Astrocyte (in vitro differentiated cells and primary cell): ENCODE measurements at regions not wholly inside any gene's neighbourhood (a gene's known extent, or its start where the extent isn't known, plus 50 kb on each side); places are given as distances from the start of the nearest gene placed in this dataset.

Source experiments
- DNase-seq: peaks from one replicate; pipeline ENCODE4 v3.0.0-alpha.2; 2010; ENCODE audit warnings: low read depth
- FAIRE-seq: peaks from 2 replicates; lab custom pipeline; 2011; peaks lifted over from hg19 to GRCh38; lab: Jason Lieb, UNC
- H2AFZ ChIP-seq: 2 replicates; pipeline ENCODE4 v1.6.0; 2012; ENCODE audit warnings: low read depth, low read length, inconsistent platforms
- H3K27ac ChIP-seq: 2 replicates; pipeline ENCODE4 v1.5.1; 2011; ENCODE audit warnings: low read depth, low read length, inconsistent platforms
- H3K27me3 ChIP-seq: 2 replicates; pipeline ENCODE4 v1.6.0; 2011; ENCODE audit warnings: low read length, inconsistent platforms; ENCODE audit not compliant: insufficient read depth
- H3K36me3 ChIP-seq: 2 replicates; pipeline ENCODE4 v1.5.1; 2011; ENCODE audit warnings: low read length, inconsistent platforms; ENCODE audit not compliant: insufficient read depth
- H3K4me1 ChIP-seq: 2 replicates; pipeline ENCODE4 v1.5.1; 2011; ENCODE audit warnings: low read length, inconsistent platforms; ENCODE audit not compliant: insufficient read depth
- H3K4me2 ChIP-seq: 2 replicates; pipeline ENCODE4 v1.6.0; 2012; ENCODE audit warnings: low read length, inconsistent platforms
- H3K4me3 ChIP-seq: 2 replicates; pipeline ENCODE4 v1.5.1; 2011; ENCODE audit warnings: low read depth, mild to moderate bottlenecking, low read length, inconsistent platforms; ENCODE audit not compliant: insufficient read depth
- H3K79me2 ChIP-seq: 2 replicates; pipeline ENCODE4 v1.6.0; 2012; ENCODE audit warnings: mild to moderate bottlenecking, low read length, inconsistent platforms; ENCODE audit not compliant: insufficient read depth
- H3K9ac ChIP-seq: 2 replicates; pipeline ENCODE4 v1.6.0; 2012; ENCODE audit warnings: mild to moderate bottlenecking, low read length, inconsistent platforms
- H3K9me3 ChIP-seq: 2 replicates; pipeline ENCODE4 v1.5.1; 2012; ENCODE audit warnings: low read depth, mild to moderate bottlenecking, low read length, inconsistent platforms; ENCODE audit not compliant: insufficient read depth
- H4K20me1 ChIP-seq: 2 replicates; pipeline ENCODE4 v1.6.0; 2012; ENCODE audit warnings: low read length, inconsistent platforms; ENCODE audit not compliant: insufficient read depth
- H3K27ac Mint-ChIP-seq: one replicate; pipeline ENCODE4 v1.8.0; 2021; ENCODE audit warnings: mild to moderate bottlenecking, mixed read lengths; ENCODE audit not compliant: unreplicated experiment
- H3K27me3 Mint-ChIP-seq: one replicate; pipeline ENCODE4 v1.8.0; 2021; ENCODE audit warnings: low read depth, mixed read lengths; ENCODE audit not compliant: unreplicated experiment
- H3K36me3 Mint-ChIP-seq: one replicate; pipeline ENCODE4 v1.8.0; 2021; ENCODE audit warnings: low read depth, mixed read lengths; ENCODE audit not compliant: unreplicated experiment
- H3K4me1 Mint-ChIP-seq: one replicate; pipeline ENCODE4 v1.8.0; 2021; ENCODE audit warnings: low read depth, mixed read lengths; ENCODE audit not compliant: unreplicated experiment
- H3K4me3 Mint-ChIP-seq: one replicate; pipeline ENCODE4 v1.8.0; 2021; ENCODE audit warnings: mild to moderate bottlenecking, moderate library complexity, mixed read lengths; ENCODE audit not compliant: unreplicated experiment
- H3K9me3 Mint-ChIP-seq: one replicate; pipeline ENCODE4 v1.8.0; 2021; ENCODE audit warnings: mild to moderate bottlenecking, mixed read lengths; ENCODE audit not compliant: unreplicated experiment
- EZH2 ChIP-seq: IDR thresholded peaks from 2 replicates; pipeline ENCODE4 v1.6.1; 2012; ENCODE audit warnings: mild to moderate bottlenecking, low read length, inconsistent platforms; ENCODE audit not compliant: insufficient read depth
- TF ChIP-seq, protein P1 (sequence below): IDR thresholded peaks from 2 replicates; pipeline ENCODE4 v1.5.1; 2011; ENCODE audit warnings: low read depth, mild to moderate bottlenecking, inconsistent platforms, low read length, moderate library complexity; ENCODE audit not compliant: insufficient read depth

DNA sequence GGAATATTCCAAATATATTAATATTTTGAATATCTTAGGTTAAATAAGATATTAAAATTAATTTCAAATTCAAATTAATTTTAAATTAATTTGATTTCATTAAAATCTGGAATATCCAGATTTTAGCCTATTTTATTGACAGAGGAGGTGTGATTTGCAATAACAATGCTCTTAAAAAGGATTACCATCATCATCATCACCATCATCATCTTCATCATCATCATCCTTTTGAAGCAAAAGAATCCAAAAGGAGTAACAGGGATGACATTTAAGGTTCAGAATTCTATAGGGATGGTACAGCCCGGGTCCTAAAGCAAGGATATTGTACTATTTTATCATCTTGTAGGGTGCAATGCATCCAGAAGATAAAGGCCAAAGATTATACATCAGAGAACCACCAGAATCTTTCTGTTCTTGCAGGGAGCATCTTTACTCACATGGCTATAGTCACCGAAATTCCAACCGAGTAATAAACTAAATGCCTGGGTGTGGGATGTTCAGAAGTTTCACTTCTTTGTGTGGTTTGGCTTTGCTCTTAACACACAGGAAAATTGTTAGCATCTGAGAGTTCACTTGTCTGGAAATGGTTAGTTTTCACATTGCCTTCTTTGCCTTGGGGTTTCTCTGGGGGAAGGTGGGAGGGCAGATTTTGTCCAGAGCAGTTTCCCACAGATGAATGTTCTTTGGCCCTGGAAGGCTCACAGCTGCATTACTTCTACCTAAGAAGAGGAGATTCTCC is 99.1 kb upstream of the ITGA6 start:
- Histone ChIP-seq H3K4me2 (no peak overlapping the region), H3K4me1 (peaks cover 9% of the 10 kb centered on the region), H2AFZ (no peak overlapping the region), H3K27me3 (no peaks in the 10 kb centered on the region), H3K36me3 (no peaks in the 10 kb centered on the region), H3K27ac (no peak overlapping the region), H3K4me3 (no peak overlapping the region), H3K9me3 (no peaks in the 10 kb centered on the region), H3K9ac (no peak overlapping the region), H4K20me1 (no peaks in the 10 kb centered on the region), H3K79me2 (no peaks in the 10 kb centered on the region)
- peak; percentile 47 for FAIRE-seq
- Mint-ChIP-seq H3K4me1 (peaks cover 12% of the 10 kb centered on the region), H3K9me3 (no peaks in the 10 kb centered on the region), H3K4me3 (no peak overlapping the region), H3K27ac (no peak overlapping the region), H3K27me3 (peaks cover 9% of the 10 kb centered on the region), H3K36me3 (peaks cover 3% of the 10 kb centered on the region)
- peak; percentile 36 for DNase-seq
- no peak for TF ChIP-seq EZH2

DNA sequence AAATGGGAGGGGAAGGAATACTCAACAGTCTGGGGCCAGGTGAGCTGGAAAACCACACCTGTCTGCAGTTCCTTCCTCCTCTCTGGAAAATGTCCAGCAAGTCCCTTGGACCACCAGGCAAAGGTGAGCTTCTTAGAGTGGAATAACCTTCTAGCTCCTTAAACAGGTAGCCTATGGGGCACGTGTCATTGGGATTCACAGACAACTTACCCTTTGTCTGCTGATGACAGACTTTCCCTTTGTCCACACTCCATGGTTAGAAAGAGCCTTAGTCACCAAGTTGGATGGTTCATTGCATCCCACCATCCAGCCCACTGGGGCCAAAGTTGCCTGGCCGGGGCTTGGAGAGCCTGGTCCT is 98.0 kb upstream of the ITGA6 start:
- DNase-seq: no peak

DNA sequence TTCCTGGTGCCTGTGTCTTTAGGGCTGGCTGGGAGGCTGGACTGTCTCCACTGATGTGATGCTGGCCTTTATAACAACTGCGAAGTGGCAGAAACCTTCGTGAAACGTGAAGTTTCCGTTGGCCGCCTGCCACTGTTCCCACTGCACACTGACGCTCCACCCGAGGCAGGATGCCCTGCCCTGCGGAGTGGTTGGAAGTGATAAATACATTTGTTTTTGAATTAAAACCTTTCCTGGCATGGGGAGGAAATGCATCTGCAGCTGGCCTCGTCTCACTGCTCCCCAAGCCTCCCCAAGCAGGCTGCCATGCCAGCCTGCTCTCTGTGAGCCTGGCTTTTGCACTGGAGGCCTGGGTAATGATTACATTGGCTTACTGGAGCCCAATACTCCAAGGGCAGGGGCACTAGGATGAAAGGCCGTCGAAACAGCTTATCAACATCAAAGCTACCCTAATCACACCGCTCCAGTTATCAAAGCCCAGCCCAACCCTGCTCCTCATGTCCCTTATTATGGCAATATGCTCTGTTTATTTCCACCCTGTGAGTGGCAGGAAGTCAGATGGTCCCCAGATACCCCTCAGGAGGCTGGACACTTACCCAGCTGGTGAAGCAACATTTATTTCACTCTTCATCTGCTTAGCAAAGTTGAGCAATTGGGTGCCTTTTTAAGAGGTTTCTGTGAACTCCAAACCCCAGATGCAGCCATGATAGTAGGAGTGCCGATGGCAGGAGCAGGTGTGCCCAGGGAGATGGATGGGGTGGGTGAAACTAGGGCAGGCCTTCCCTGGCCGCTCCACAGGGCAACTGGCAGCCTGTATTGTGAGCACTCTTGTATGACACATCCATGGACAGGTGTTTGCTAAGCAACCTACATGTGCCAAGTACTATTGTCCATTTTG is 97.4 kb upstream of the ITGA6 start:
- peaks cover 12% of the 10 kb centered on the region for H3K4me1 Mint-ChIP-seq
- H3K79me2 ChIP-seq: no peaks in the 10 kb centered on the region
- H3K4me1 ChIP-seq: peaks cover 9% of the 10 kb centered on the region
- no peak for TF ChIP-seq EZH2
- TF ChIP-seq, protein P1, sequence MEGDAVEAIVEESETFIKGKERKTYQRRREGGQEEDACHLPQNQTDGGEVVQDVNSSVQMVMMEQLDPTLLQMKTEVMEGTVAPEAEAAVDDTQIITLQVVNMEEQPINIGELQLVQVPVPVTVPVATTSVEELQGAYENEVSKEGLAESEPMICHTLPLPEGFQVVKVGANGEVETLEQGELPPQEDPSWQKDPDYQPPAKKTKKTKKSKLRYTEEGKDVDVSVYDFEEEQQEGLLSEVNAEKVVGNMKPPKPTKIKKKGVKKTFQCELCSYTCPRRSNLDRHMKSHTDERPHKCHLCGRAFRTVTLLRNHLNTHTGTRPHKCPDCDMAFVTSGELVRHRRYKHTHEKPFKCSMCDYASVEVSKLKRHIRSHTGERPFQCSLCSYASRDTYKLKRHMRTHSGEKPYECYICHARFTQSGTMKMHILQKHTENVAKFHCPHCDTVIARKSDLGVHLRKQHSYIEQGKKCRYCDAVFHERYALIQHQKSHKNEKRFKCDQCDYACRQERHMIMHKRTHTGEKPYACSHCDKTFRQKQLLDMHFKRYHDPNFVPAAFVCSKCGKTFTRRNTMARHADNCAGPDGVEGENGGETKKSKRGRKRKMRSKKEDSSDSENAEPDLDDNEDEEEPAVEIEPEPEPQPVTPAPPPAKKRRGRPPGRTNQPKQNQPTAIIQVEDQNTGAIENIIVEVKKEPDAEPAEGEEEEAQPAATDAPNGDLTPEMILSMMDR: no peak
- H3K9ac ChIP-seq: no peak overlapping the region
- H3K36me3 ChIP-seq: no peaks in the 10 kb centered on the region
- H3K27me3 ChIP-seq: no peaks in the 10 kb centered on the region
- H3K4me3 Mint-ChIP-seq: no peak overlapping the region
- no peaks in the 10 kb centered on the region for H3K9me3 ChIP-seq
- H3K36me3 Mint-ChIP-seq: no peaks in the 10 kb centered on the region
- H3K27ac Mint-ChIP-seq: no peak overlapping the region
- H3K27me3 Mint-ChIP-seq: peaks cover 9% of the 10 kb centered on the region
- no peak overlapping the region for H3K4me2 ChIP-seq
- no peak for FAIRE-seq
- H3K27ac ChIP-seq: no peak overlapping the region
- H4K20me1 ChIP-seq: no peaks in the 10 kb centered on the region
- no peak overlapping the region for H3K4me3 ChIP-seq
- no peaks in the 10 kb centered on the region for H3K9me3 Mint-ChIP-seq
- no peak overlapping the region for H2AFZ ChIP-seq
- DNase-seq: no peak

More for the DNA sequence above, 98.0 kb upstream of the ITGA6 start:
- no peak overlapping the region for H3K27ac Mint-ChIP-seq
- FAIRE-seq: no peak
- Histone ChIP-seq H3K27ac (no peak overlapping the region), H3K4me1 (peaks cover 9% of the 10 kb centered on the region), H2AFZ (no peak overlapping the region), H3K9ac (no peak overlapping the region), H3K27me3 (no peaks in the 10 kb centered on the region), H3K36me3 (no peaks in the 10 kb centered on the region), H4K20me1 (no peaks in the 10 kb centered on the region), H3K4me3 (no peak overlapping the region), H3K9me3 (no peaks in the 10 kb centered on the region), H3K79me2 (no peaks in the 10 kb centered on the region), H3K4me2 (no peak overlapping the region)
- H3K36me3 Mint-ChIP-seq: no peaks in the 10 kb centered on the region
- no peaks in the 10 kb centered on the region for H3K9me3 Mint-ChIP-seq
- peaks cover 9% of the 10 kb centered on the region for H3K27me3 Mint-ChIP-seq
- H3K4me3 Mint-ChIP-seq: no peak overlapping the region
- peaks cover 12% of the 10 kb centered on the region for H3K4me1 Mint-ChIP-seq
- TF ChIP-seq, protein P1: no peak
- TF ChIP-seq EZH2: no peak
